Neutrophil (primary cell): ENCODE measurements at regions not wholly inside any gene's neighbourhood (a gene's known extent, or its start where the extent isn't known, plus 50 kb on each side); places are given as distances from the start of the nearest gene placed in this dataset.

Experiments used
- H3K27ac ChIP-seq: fragments of 200-600 bp; sonication (generic); 2 replicates; pipeline ENCODE4 v1.5.1; 2016; ENCODE audit warnings: mild to moderate bottlenecking, moderate library complexity
- H3K27me3 ChIP-seq: fragments of 200-600 bp; sonication (generic); 2 replicates; pipeline ENCODE4 v1.6.0; 2016; ENCODE audit warnings: mild to moderate bottlenecking
- H3K36me3 ChIP-seq: fragments of 200-600 bp; sonication (generic); 2 replicates; pipeline ENCODE4 v1.5.1; 2017
- H3K4me1 ChIP-seq, 2 experiments: fragments of 200-600 bp in 1 of 2; sonication (generic) in 1 of 2; 1 replicate in 1 of 2; 2 replicates in 1 of 2; pipeline versions ENCODE4 v1.5.1 to v1.6.1; 2013 to 2016; ENCODE audit warnings: low read depth in 1 of 2, low read length in 1 of 2, mild to moderate bottlenecking in 1 of 2, moderate library complexity in 1 of 2; ENCODE audit not compliant: control insufficient read depth in 1 of 2, insufficient read depth in 1 of 2
- H3K4me3 ChIP-seq, 2 experiments: fragments of 200-600 bp in 1 of 2; sonication (generic) in 1 of 2; 1 replicate in 1 of 2; 2 replicates in 1 of 2; pipeline ENCODE4 v1.5.1; 2013 to 2016; ENCODE audit warnings: low read depth in 1 of 2, low read length in 1 of 2, mild to moderate bottlenecking in 1 of 2, moderate library complexity in 1 of 2
- H3K9me3 ChIP-seq: fragments of 200-600 bp; sonication (generic); 2 replicates; pipeline ENCODE4 v1.5.1; 2016
- CTCF ChIP-seq: fragments of 200-600 bp; sonication (generic); IDR thresholded peaks from 2 replicates; pipeline ENCODE4 v1.5.1; 2016; ENCODE audit warnings: antibody characterized with exemption

DNA sequence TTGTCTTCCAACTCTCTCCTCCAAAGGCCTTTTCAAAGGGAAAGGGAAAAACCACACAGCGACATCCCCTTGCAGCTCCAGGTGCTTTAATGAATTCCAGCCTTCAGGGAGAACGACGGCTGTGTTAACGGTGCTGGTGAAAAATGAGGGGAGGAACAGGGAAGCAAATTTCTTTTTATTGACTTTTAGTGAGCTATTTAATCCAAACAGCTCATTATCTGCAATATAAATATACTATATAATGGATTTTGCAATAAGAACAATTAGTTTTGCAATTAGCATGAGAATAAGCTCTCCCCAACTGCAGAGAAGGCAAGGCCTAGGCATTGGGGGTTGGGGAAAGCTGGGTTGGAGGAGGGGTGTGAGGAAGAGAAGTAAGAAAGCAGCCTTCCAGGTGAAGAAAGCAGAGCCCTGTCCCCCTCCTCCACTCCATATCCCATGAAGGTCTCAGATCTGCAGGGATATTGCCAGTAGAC, 159.0 kb upstream of the ZC3H12A start:
- no peaks in the 10 kb centered on the region for H3K9me3 ChIP-seq
- no peaks in the 10 kb centered on the region for H3K36me3 ChIP-seq
- no peak overlapping the region for H3K27ac ChIP-seq
- H3K27me3 ChIP-seq = peaks cover 90% of the 10 kb centered on the region
- TF ChIP-seq CTCF = no peak
- H3K4me1 ChIP-seq = no peaks in the 10 kb centered on the region
- H3K4me3 ChIP-seq = no peak overlapping the region

- no peak for TF ChIP-seq CTCF
- peaks cover 94% of the 10 kb centered on the region for H3K27me3 ChIP-seq
- H3K4me3 ChIP-seq = no peak overlapping the region
- no peaks in the 10 kb centered on the region for H3K36me3 ChIP-seq
- no peak overlapping the region for H3K27ac ChIP-seq
- no peaks in the 10 kb centered on the region for H3K4me1 ChIP-seq
- no peaks in the 10 kb centered on the region for H3K9me3 ChIP-seq
Observed at GRCh38 chr1:37317870-37318467, 156.4 kb upstream of the ZC3H12A start.

DNA sequence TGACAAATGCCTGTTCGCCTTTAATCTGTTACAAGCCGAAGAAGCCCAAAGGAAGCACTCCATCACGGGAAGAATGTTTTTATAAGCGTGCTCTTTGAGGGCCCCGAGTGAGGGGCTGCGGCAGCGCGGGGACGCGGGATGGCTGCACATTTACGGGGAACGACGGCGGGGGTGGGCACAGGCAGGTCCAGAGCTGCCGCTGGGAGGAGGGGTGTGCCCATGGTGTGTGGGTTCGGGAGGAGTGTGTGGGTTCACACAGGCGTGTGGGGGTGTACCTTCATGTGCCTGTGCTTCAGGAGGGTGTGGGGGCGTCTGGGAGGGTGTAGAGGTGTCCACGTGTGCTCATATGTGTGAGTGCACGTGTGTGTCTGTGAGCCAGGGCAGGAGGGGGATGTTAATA, 155.9 kb upstream of the ZC3H12A start:
- H3K27me3 ChIP-seq = peaks cover 92% of the 10 kb centered on the region
- H3K9me3 ChIP-seq = no peaks in the 10 kb centered on the region
- TF ChIP-seq CTCF = no peak

DNA sequence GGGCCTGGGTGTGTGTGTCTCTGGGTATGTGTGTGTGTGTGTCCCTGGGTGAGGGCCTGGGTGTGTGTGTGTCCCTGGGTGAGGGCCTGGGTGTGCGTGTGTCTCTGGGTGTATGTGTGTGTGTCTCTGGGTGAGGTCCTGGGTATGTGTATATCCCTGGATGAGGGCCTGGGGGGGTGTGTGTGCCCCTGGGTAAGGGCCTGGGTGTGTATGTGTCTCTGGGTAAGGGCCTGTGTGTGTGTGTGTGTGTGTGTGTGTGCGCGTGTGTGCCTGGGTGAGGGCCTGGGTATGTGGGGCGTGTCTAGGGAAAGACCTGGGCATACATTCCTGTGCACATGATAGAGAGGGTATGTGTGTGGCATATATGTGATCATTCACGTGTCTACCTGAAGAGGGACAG, 155.1 kb upstream of the ZC3H12A start:
- Histone ChIP-seq H3K9me3 (no peaks in the 10 kb centered on the region), H3K4me1 (no peaks in the 10 kb centered on the region), H3K27me3 (peaks cover 86% of the 10 kb centered on the region), H3K4me3 (no peak overlapping the region), H3K36me3 (no peaks in the 10 kb centered on the region), H3K27ac (no peak overlapping the region)
- no peak for TF ChIP-seq CTCF

More for the DNA sequence above, 155.9 kb upstream of the ZC3H12A start:
- Histone ChIP-seq H3K27ac (no peak overlapping the region), H3K4me3 (no peak overlapping the region), H3K36me3 (no peaks in the 10 kb centered on the region), H3K4me1 (no peaks in the 10 kb centered on the region)

DNA sequence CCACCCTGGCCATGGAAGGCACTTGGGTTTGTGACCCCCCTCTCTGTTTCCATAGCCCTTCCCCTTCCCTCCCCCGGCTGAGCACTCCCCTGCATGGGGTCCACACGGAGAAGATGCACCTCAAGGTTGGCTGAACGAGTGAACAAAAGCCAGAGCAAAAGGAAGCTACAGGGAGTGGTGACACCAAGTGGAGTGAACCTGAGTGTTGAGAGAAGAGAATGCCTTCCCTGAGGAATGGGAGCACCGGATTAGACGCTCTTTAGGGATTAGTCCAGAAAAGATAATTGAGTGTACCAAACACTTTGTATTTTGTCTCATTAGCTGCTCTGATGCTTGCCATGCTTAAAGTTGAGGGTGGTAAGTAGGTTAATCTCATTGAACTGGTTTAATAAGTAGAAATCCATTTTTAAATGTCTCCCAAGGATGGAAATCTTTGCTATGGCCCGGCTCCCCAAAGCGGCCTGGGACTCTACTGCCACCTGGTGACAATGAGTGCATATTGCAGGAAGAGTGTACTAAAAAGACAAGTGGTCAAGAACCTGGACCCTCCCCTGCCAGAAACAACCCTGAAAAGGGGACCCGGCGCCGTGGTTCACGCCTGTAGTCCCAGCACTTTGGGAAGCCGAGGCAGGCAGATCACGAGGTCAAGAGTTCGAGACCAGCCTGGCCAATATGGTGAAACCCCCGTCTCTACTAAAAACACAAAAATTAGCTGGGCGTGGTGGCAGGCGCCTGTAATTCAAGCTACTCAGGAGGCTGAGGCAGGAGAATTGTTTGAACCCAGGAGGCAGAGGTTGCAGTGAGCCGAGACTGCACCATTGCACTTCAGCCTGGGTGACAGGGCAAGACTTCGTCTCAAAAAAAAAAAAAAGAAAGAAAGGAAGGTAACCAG, 150.6 kb upstream of the ZC3H12A start:
- no peaks in the 10 kb centered on the region for H3K9me3 ChIP-seq
- no peak overlapping the region for H3K27ac ChIP-seq
- peak; percentile 58 for TF ChIP-seq CTCF
- no peak overlapping the region for H3K4me3 ChIP-seq
- H3K36me3 ChIP-seq = no peaks in the 10 kb centered on the region
- H3K4me1 ChIP-seq = no peaks in the 10 kb centered on the region
- peaks cover 57% of the 10 kb centered on the region for H3K27me3 ChIP-seq
